ENCODE measurements at regions not wholly inside any gene's neighbourhood (a gene's known extent, or its start where the extent isn't known, plus 50 kb on each side); places are given as distances from the start of the nearest gene placed in this dataset.

GRCh38 chr1:5752746-5753548, 239.3 kb downstream of the NPHP4 start:
- TF ChIP-seq TAF1 (IDR thresholded peaks at IDR 0.05; ENCODE audit: borderline replicate concordance, insufficient read depth, low read length): no peak

- TF ChIP-seq POLR2AphosphoS5 (IDR thresholded peaks at IDR 0.05; ENCODE audit: low read depth, low read length) (no peak), FOXP2 (optimal IDR thresholded peaks at IDR 0.05; ENCODE audit: borderline replicate concordance, extremely low read depth, extremely low read length, insufficient read depth) (no peak), TAF1 (IDR thresholded peaks at IDR 0.05; ENCODE audit: borderline replicate concordance, insufficient read depth, low read length) (no peak), REST (IDR thresholded peaks at IDR 0.05; ENCODE audit: insufficient read depth in 1 of 2, low read depth in 2 of 2, low read length in 2 of 2) (no peak), SIN3A (IDR thresholded peaks at IDR 0.05; ENCODE audit: borderline replicate concordance, insufficient read depth, low read length) (no peak)
Observed at GRCh38 chr1:5751833-5752745, 240.1 kb downstream of the NPHP4 start.

GRCh38 chr1:5751163-5751540, 241.1 kb downstream of the NPHP4 start:
- no peak for TF ChIP-seq TAF1 (IDR thresholded peaks at IDR 0.05; ENCODE audit: borderline replicate concordance, insufficient read depth, low read length)
- TF ChIP-seq REST (IDR thresholded peaks at IDR 0.05; ENCODE audit: insufficient read depth in 1 of 2, low read depth in 2 of 2, low read length in 2 of 2): no peak
- TF ChIP-seq SIN3A (IDR thresholded peaks at IDR 0.05; ENCODE audit: borderline replicate concordance, insufficient read depth, low read length): no peak
- TF ChIP-seq FOXP2 (optimal IDR thresholded peaks at IDR 0.05; ENCODE audit: borderline replicate concordance, extremely low read depth, extremely low read length, insufficient read depth): no peak
- TF ChIP-seq POLR2AphosphoS5 (IDR thresholded peaks at IDR 0.05; ENCODE audit: low read depth, low read length): no peak

DNA sequence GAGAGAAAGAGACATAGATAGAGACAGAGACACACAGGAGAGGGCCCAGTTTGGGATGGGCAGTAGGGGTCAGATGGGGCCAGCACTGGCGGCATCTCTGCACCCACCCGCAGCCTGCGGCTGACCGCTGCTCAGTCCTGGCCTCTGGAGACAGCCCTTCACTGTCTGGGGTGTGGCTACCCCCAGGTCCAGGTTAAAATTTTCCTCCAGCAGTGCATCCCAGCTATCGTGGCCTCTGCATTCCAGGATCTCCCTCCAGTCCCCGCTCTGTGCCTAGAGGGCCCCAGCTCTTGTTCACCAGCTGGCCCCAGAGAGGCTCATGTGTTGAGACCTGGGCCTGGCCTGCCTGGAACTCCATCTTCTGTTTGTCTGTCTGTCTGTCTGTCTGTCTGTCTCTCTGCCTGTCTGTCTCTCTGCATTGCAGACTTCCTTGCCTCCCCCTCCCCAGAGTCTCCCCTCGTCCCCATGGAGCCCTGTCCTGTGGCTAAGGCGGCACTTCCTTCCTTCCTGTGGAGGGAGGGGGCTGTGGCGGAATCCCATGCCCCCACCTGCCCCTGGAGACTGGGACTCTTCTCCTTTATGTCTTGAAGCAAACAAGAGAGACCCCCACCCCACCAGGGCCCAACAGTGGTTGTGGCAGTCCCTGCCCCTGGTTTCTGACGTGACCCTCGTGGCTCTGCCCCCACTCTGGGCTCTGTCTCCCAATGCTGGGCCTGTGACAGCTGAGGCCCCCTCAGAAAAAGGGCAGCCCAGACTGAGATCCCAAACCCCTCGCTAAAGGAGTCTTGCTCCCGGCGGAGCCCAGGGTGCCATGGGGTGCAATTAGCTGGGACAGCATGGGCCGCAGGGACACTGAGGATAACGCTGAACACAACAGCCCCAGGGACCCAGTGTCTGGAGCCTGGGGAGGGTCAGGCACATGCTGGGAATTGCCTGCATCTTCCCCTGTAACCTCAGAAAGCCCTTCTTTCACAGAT, 241.8 kb downstream of the NPHP4 start:
- TF ChIP-seq TAF1 (IDR thresholded peaks at IDR 0.05; ENCODE audit: borderline replicate concordance, insufficient read depth, low read length) (no peak), REST (IDR thresholded peaks at IDR 0.05; ENCODE audit: insufficient read depth in 1 of 2, low read depth in 2 of 2, low read length in 2 of 2) (no peak), FOXP2 (optimal IDR thresholded peaks at IDR 0.05; ENCODE audit: borderline replicate concordance, extremely low read depth, extremely low read length, insufficient read depth) (no peak), SIN3A (IDR thresholded peaks at IDR 0.05; ENCODE audit: borderline replicate concordance, insufficient read depth, low read length) (no peak), POLR2AphosphoS5 (IDR thresholded peaks at IDR 0.05; ENCODE audit: low read depth, low read length) (no peak)

All from PFSK-1 (cell line).